H1 (cell line): ENCODE measurements at regions not wholly inside any gene's neighbourhood (a gene's known extent, or its start where the extent isn't known, plus 50 kb on each side); places are given as distances from the start of the nearest gene placed in this dataset.

Experiments
- CTCF ChIA-PET: fragments of 300-600 bp; sonication (Branson Sonifier 250); formaldehyde crosslinking; loops from one replicate; lab custom pipeline; 2021; ENCODE audit not compliant: partially characterized antibody; lab: Charles Lee
- POLR2A ChIA-PET: fragments of 300-600 bp; sonication (Branson Sonifier 250); formaldehyde crosslinking; loops from one replicate; lab custom pipeline; 2021; ENCODE audit warnings: inconsistent platforms; ENCODE audit not compliant: partially characterized antibody; lab: Charles Lee
- DNase-seq, 2 experiments: peaks; one replicate each; pipeline versions ENCODE4 v3.0.0 to v3.0.0-alpha.2; 2010 to 2022; ENCODE audit warnings: low spot score in 2 of 2, low read depth in 1 of 2, mixed read lengths in 1 of 2
- FAIRE-seq: peaks from 2 replicates; lab custom pipeline; 2011; peaks lifted over from hg19 to GRCh38; lab: Jason Lieb, UNC
- H2AFZ ChIP-seq: 2 replicates; pipeline ENCODE4 v1.8.1; 2012; ENCODE audit warnings: low read length, inconsistent platforms
- H2AK5ac ChIP-seq: 2 replicates; pipeline ENCODE4 v1.6.1; 2013; ENCODE audit warnings: low read depth, low read length
- H2BK120ac ChIP-seq: replicated peaks from 2 replicates; pipeline ENCODE3; 2013; ENCODE audit warnings: low read depth, low read length, inconsistent platforms
- H2BK12ac ChIP-seq: 2 replicates; pipeline ENCODE4 v1.6.1; 2013; ENCODE audit warnings: low read depth, low read length
- H2BK15ac ChIP-seq: 2 replicates; pipeline ENCODE4 v1.6.1; 2013; ENCODE audit warnings: low read length
- H2BK20ac ChIP-seq: 2 replicates; pipeline ENCODE4 v1.6.1; 2013; ENCODE audit warnings: low read length
- H2BK5ac ChIP-seq: 2 replicates; pipeline ENCODE4 v1.6.1; 2013; ENCODE audit warnings: low read depth, low read length
- H3K14ac ChIP-seq: 2 replicates; pipeline ENCODE4 v1.6.1; 2013; ENCODE audit warnings: inconsistent platforms; ENCODE audit not compliant: insufficient read length
- H3K18ac ChIP-seq: 2 replicates; pipeline ENCODE4 v1.6.1; 2013; ENCODE audit warnings: low read length; ENCODE audit errors: extremely low read depth
- H3K23ac ChIP-seq: 2 replicates; pipeline ENCODE4 v1.6.1; 2013; ENCODE audit warnings: inconsistent platforms; ENCODE audit not compliant: insufficient read length
- H3K23me2 ChIP-seq: 2 replicates; pipeline ENCODE4 v1.6.1; 2013; ENCODE audit warnings: low read depth, low read length
- H3K27ac ChIP-seq: 2 replicates; pipeline ENCODE4 v1.6.1; 2011; ENCODE audit warnings: low read depth, low read length, inconsistent platforms
- H3K27me3 ChIP-seq, 4 experiments: replicated peaks in 1 of 4; 1 replicate in 1 of 4; 2 replicates in 3 of 4; pipeline versions ENCODE4 v1.6.1 to v1.8.1; 2011 to 2013; ENCODE audit warnings: low read length in 3 of 4, mild to moderate bottlenecking in 3 of 4, inconsistent platforms in 2 of 4, mixed read lengths in 2 of 4, moderate library complexity in 1 of 4; ENCODE audit not compliant: control insufficient read depth in 3 of 4, insufficient read depth in 3 of 4; ENCODE audit errors: extremely low read depth in 1 of 4
- H3K36me3 ChIP-seq, 4 experiments: 2 replicates each; pipeline versions ENCODE4 v1.6.1 to v1.8.1; 2011 to 2013; ENCODE audit warnings: mild to moderate bottlenecking in 4 of 4, low read length in 3 of 4, moderate library complexity in 2 of 4, control low read depth in 1 of 4, inconsistent platforms in 1 of 4; ENCODE audit not compliant: insufficient read depth in 4 of 4, control insufficient read depth in 2 of 4
- H3K4ac ChIP-seq: replicated peaks from 2 replicates; pipeline ENCODE3; 2013; ENCODE audit warnings: low read length, low read depth, mixed read lengths, inconsistent platforms; ENCODE audit not compliant: insufficient read length
- H3K4me1 ChIP-seq, 4 experiments: replicated peaks in 1 of 4; 1 replicate in 1 of 4; 2 replicates in 3 of 4; pipeline versions ENCODE4 v1.6.1 to v1.8.1; 2011 to 2013; ENCODE audit warnings: low read length in 3 of 4, inconsistent platforms in 2 of 4, mixed read lengths in 1 of 4; ENCODE audit not compliant: insufficient read depth in 4 of 4, control insufficient read depth in 3 of 4
- H3K4me2 ChIP-seq, 2 experiments: 2 replicates each; pipeline versions ENCODE4 v1.6.1 to v1.8.1; 2011 to 2013; ENCODE audit warnings: low read depth in 2 of 2, low read length in 2 of 2, control low read depth in 1 of 2, inconsistent platforms in 1 of 2, mild to moderate bottlenecking in 1 of 2; ENCODE audit not compliant: insufficient read depth in 1 of 2
- H3K4me3 ChIP-seq, 4 experiments: fragments of 200-600, 300-600 bp in 1 of 4; sonication (generic), shearing (Covaris generic), sonication (Bioruptor Twin) in 1 of 4; 2 replicates each; pipeline versions ENCODE4 v1.5.1 to v1.8.1; 2011 to 2016; ENCODE audit warnings: low read length in 4 of 4, low read depth in 3 of 4, control low read depth in 2 of 4, inconsistent platforms in 2 of 4, mild to moderate bottlenecking in 2 of 4, mixed read lengths in 1 of 4, moderate library complexity in 1 of 4; ENCODE audit not compliant: insufficient read depth in 2 of 4; ENCODE audit errors: extremely low read depth in 1 of 4
- H3K56ac ChIP-seq: replicated peaks from 2 replicates; pipeline ENCODE3; 2013; ENCODE audit warnings: low read depth, mild to moderate bottlenecking, mixed read lengths, low read length, inconsistent platforms; ENCODE audit not compliant: insufficient read length
- H3K79me1 ChIP-seq: 2 replicates; pipeline ENCODE4 v1.6.1; 2013; ENCODE audit warnings: low read depth, low read length, control low read depth
- H3K79me2 ChIP-seq, 2 experiments: 2 replicates each; pipeline versions ENCODE4 v1.6.1 to v1.8.1; 2012 to 2013; ENCODE audit warnings: low read length in 2 of 2, mild to moderate bottlenecking in 2 of 2, inconsistent platforms in 1 of 2; ENCODE audit not compliant: insufficient read depth in 2 of 2, control insufficient read depth in 1 of 2
- H3K9ac ChIP-seq, 4 experiments: replicated peaks in 1 of 4; 1 replicate in 1 of 4; 2 replicates in 3 of 4; pipeline versions ENCODE4 v1.6.1 to v1.8.1; 2011 to 2013; ENCODE audit warnings: low read depth in 3 of 4, low read length in 3 of 4, control low read depth in 2 of 4, mild to moderate bottlenecking in 2 of 4, moderate library complexity in 2 of 4, inconsistent platforms in 1 of 4; ENCODE audit errors: extremely low read depth in 1 of 4
- H3K9me3 ChIP-seq, 2 experiments: 2 replicates each; pipeline versions ENCODE4 v1.6.1 to v1.8.1; 2012 to 2013; ENCODE audit warnings: mild to moderate bottlenecking in 2 of 2, moderate library complexity in 2 of 2, control low read depth in 1 of 2, inconsistent platforms in 1 of 2, low read depth in 1 of 2, low read length in 1 of 2, mixed read lengths in 1 of 2; ENCODE audit not compliant: insufficient read depth in 2 of 2
- H4K20me1 ChIP-seq, 2 experiments: replicated peaks in 1 of 2; 2 replicates each; pipeline versions ENCODE3 to v1.8.1; 2011 to 2013; ENCODE audit warnings: inconsistent platforms in 2 of 2, low read length in 2 of 2, mild to moderate bottlenecking in 1 of 2; ENCODE audit not compliant: insufficient read depth in 2 of 2, control insufficient read depth in 1 of 2
- H4K5ac ChIP-seq: 2 replicates; pipeline ENCODE4 v1.6.1; 2013; ENCODE audit warnings: low read length, low read depth, mixed read lengths, inconsistent platforms; ENCODE audit not compliant: insufficient read length
- H4K8ac ChIP-seq: 2 replicates; pipeline ENCODE4 v1.8.0; 2013; ENCODE audit warnings: mild to moderate bottlenecking, moderate library complexity, low read length, inconsistent platforms; ENCODE audit not compliant: insufficient read depth; ENCODE audit errors: extremely low read depth
- H4K91ac ChIP-seq: replicated peaks from 2 replicates; pipeline ENCODE3; 2013; ENCODE audit warnings: low read length, mixed read lengths, inconsistent platforms; ENCODE audit not compliant: insufficient read length
- POLR2AphosphoS5 ChIP-seq: IDR thresholded peaks from 2 replicates; pipeline ENCODE4 v1.6.1; 2011; ENCODE audit warnings: low read depth, low read length
- WGBS, 2 experiments: shearing (Covaris generic) in 1 of 2; methylation state at CpG; one replicate each; pipeline versions ENCODE4 v1.1.6 to v1.1.7; 2013 to 2015; ENCODE audit warnings: low lambda C conversion rate in 2 of 2, mixed read lengths in 2 of 2, inconsistent platforms in 1 of 2, low coverage in 1 of 2, missing lambda C conversion rate in 1 of 2; ENCODE audit not compliant: insufficient replicate concordance in 2 of 2, insufficient coverage in 1 of 2, insufficient read length in 1 of 2; ENCODE audit errors: extremely low coverage in 1 of 2, missing lambda C conversion rate in 1 of 2; 5-methylcytosine and 5-hydroxymethylcytosine counted together

DNA sequence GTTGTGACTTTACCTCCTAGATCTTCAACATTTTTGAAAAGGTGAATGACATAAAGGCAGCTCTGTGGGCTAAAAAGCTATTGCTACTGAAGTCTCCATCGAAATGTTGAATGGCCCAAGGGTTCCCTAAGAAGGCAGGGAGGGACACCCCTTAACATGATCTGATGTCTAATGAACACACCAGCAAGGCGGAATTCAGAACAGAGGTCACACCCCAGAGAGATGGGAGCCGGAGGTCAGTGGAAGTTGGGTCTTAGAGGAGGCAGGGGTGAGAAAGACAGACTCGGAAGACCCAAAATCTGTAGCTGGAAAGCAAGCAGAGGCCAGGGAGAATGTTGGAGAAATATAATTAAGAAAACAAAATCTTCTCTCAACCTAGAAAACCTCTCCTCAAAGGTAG lies 79.0 kb downstream of the TRIM29 start:
- no peaks in the 10 kb centered on the region for H4K20me1 ChIP-seq
- no peak for FAIRE-seq
- no peak overlapping the region for H2AFZ ChIP-seq
- H3K9ac ChIP-seq = no peak overlapping the region
- no peak overlapping the region for H3K23ac ChIP-seq
- no peak overlapping the region for H3K56ac ChIP-seq
- peak overlapping the region; percentile 96 for H2AK5ac ChIP-seq
- TF ChIP-seq POLR2AphosphoS5 = no peak
- ChIA-PET POLR2A (interaction anchor here (1.0 to 2.4 kb wide), 5 partner anchors 13 to 30 kb away, joined by 3 to 10 read pairs (median 5); no protein-coding TSS in a partner anchor), CTCF (interaction anchor here (0.5 to 2.5 kb wide), 11 partner anchors 8 to 338 kb away, joined by 3 to 17 read pairs (median 5); no protein-coding TSS in a partner anchor)
- H4K91ac ChIP-seq = peak overlapping the region; percentile 97
- no peak overlapping the region for H3K27ac ChIP-seq
- peaks cover 17 to 43% (median 22%) of the 10 kb centered on the region in 4 experiments for H3K4me1 ChIP-seq
- peak overlapping the region; percentile 97 for H2BK12ac ChIP-seq
- peak overlapping the region; percentile 98 for H2BK5ac ChIP-seq
- H3K23me2 ChIP-seq = no peaks in the 10 kb centered on the region; the same call in 1 of the 2 replicates
- H2BK20ac ChIP-seq = peak overlapping the region; percentile 97
- H3K36me3 ChIP-seq = no peaks in the 10 kb centered on the region
- H4K8ac ChIP-seq = no peak overlapping the region
- H3K79me2 ChIP-seq = no peaks in the 10 kb centered on the region
- no peaks in the 10 kb centered on the region for H3K9me3 ChIP-seq
- H3K4me2 ChIP-seq = peak overlapping the region; percentile 57 to 61
- peak overlapping the region in 1 of 4 experiments; percentile 40; a peak in 1 of 8 replicates for H3K4me3 ChIP-seq
- no peaks in the 10 kb centered on the region; a peak in 2 of 7 replicates for H3K27me3 ChIP-seq
- H2BK15ac ChIP-seq = 0 out of 2 replicates have a peak overlapping the region, but pooled peaks have one; percentile 74
- H4K5ac ChIP-seq = peak overlapping the region; percentile 37
- H3K4ac ChIP-seq = no peak overlapping the region
- H2BK120ac ChIP-seq = peak overlapping the region; percentile 89
- 91% methylated on average over 4 of the region's 4 CpGs; no CpG with 5 or more reads in 1 of the 2 experiments for WGBS, 2 experiments
- H3K18ac ChIP-seq = peak overlapping the region; percentile 98
- no peaks in the 10 kb centered on the region for H3K79me1 ChIP-seq
- H3K14ac ChIP-seq = no peak overlapping the region
- peak in 1 of 2 experiments; percentile 27 for DNase-seq
